SU-DHL-6 (cell line): ENCODE measurements at regions not wholly inside any gene's neighbourhood (a gene's known extent, or its start where the extent isn't known, plus 50 kb on each side); places are given as distances from the start of the nearest gene placed in this dataset.

Experiments
- H2AFZ ChIP-seq: fragments of 200-600 bp; sonication (generic); 2 replicates; pipeline ENCODE4 v1.6.1; 2014; ENCODE audit warnings: low read depth, mild to moderate bottlenecking, moderate library complexity, mixed read lengths, antibody characterized with exemption, low read length; ENCODE audit not compliant: severe bottlenecking
- H3F3A ChIP-seq: fragments of 200-600 bp; shearing (Covaris generic); 2 replicates; pipeline ENCODE4 v1.6.0; 2016; ENCODE audit warnings: antibody characterized with exemption, mild to moderate bottlenecking; ENCODE audit not compliant: insufficient read depth
- H3K27ac ChIP-seq: fragments of 200-600 bp; sonication (generic); 2 replicates; pipeline ENCODE4 v1.5.1; 2016; ENCODE audit warnings: low read depth, mild to moderate bottlenecking, low read length, moderate library complexity, mixed read lengths
- H3K27me3 ChIP-seq: fragments of 200-600 bp; sonication (generic), shearing (Covaris generic); 2 replicates; pipeline ENCODE4 v1.6.0; 2014; ENCODE audit warnings: mild to moderate bottlenecking, low read length
- H3K36me3 ChIP-seq: fragments of 200-600 bp; sonication (generic); 2 replicates; pipeline ENCODE4 v1.6.1; 2014; ENCODE audit warnings: mild to moderate bottlenecking, low read length, mixed read lengths
- H3K4me2 ChIP-seq: fragments of 300-600, 200-600 bp; shearing (Covaris generic), sonication (generic); 2 replicates; pipeline ENCODE4 v1.6.0; 2014; ENCODE audit warnings: low read length, low read depth, mild to moderate bottlenecking; ENCODE audit not compliant: poor library complexity, severe bottlenecking
- H3K4me3 ChIP-seq: fragments of 200-600 bp; sonication (generic); 2 replicates; pipeline ENCODE4 v1.5.1; 2014; ENCODE audit warnings: antibody characterized with exemption, low read length, mild to moderate bottlenecking, mixed read lengths; ENCODE audit not compliant: insufficient read depth, poor library complexity, severe bottlenecking
- H3K79me2 ChIP-seq: fragments of 200-600 bp; sonication (generic); 2 replicates; pipeline ENCODE4 v1.6.1; 2014; ENCODE audit warnings: mild to moderate bottlenecking, low read length, moderate library complexity; ENCODE audit not compliant: insufficient read depth
- H3K9ac ChIP-seq: fragments of 200-600 bp; sonication (generic); 2 replicates; pipeline ENCODE4 v1.7.0; 2014; ENCODE audit warnings: mild to moderate bottlenecking, low read length
- H3K9me2 ChIP-seq: fragments of 200-600 bp; sonication (generic); replicated peaks from 2 replicates; pipeline ENCODE4 v1.6.1; 2014; ENCODE audit warnings: low read length; ENCODE audit not compliant: insufficient read depth
- H3K9me3 ChIP-seq: fragments of 200-600 bp; sonication (generic); 2 replicates; pipeline ENCODE4 v1.6.1; 2014; ENCODE audit warnings: low read length, mixed read lengths; ENCODE audit not compliant: insufficient read depth
- H4K20me1 ChIP-seq: fragments of 200-600 bp; sonication (generic); 2 replicates; pipeline ENCODE4 v1.6.1; 2014; ENCODE audit warnings: low read depth, mild to moderate bottlenecking, antibody characterized with exemption, low read length, moderate library complexity, mixed read lengths
- CTCF ChIP-seq: fragments of 200-600 bp; sonication (generic); IDR thresholded peaks from one replicate; pipeline ENCODE4 v1.5.1; 2017; ENCODE audit warnings: antibody characterized with exemption, mild to moderate bottlenecking, low read length, moderate library complexity; ENCODE audit not compliant: insufficient read depth, poor library complexity, severe bottlenecking
- EZH2phosphoT487 ChIP-seq: fragments of 200-600 bp; sonication (generic), shearing (Covaris generic); conservative IDR thresholded peaks from 2 replicates; pipeline ENCODE4 v1.6.1; 2018; ENCODE audit warnings: mild to moderate bottlenecking, antibody characterized with exemption, low read length, moderate library complexity, mixed read lengths

GRCh38 chr9:103992938-103993579 is 101.0 kb upstream of the SMC2 start:
- Histone ChIP-seq H4K20me1 (no peaks in the 10 kb centered on the region), H3K36me3 (no peaks in the 10 kb centered on the region), H3K4me2 (no peak overlapping the region), H2AFZ (no peak overlapping the region), H3K27ac (no peak overlapping the region), H3K79me2 (no peaks in the 10 kb centered on the region), H3K27me3 (no peaks in the 10 kb centered on the region), H3F3A (no peaks in the 10 kb centered on the region), H3K9me2 (no peaks in the 10 kb centered on the region), H3K9me3 (no peaks in the 10 kb centered on the region), H3K4me3 (no peak overlapping the region), H3K9ac (no peak overlapping the region)
- TF ChIP-seq EZH2phosphoT487 (no peak), CTCF (no peak)

GRCh38 chr9:103997856-103998370 is 96.2 kb upstream of the SMC2 start:
- H3K36me3 ChIP-seq, result no peaks in the 10 kb centered on the region
- H3K4me3 ChIP-seq, result no peak overlapping the region
- no peak overlapping the region for H3K27ac ChIP-seq
- H3K9ac ChIP-seq, result no peak overlapping the region
- H3F3A ChIP-seq, result no peaks in the 10 kb centered on the region
- no peaks in the 10 kb centered on the region for H3K27me3 ChIP-seq
- no peaks in the 10 kb centered on the region for H3K9me2 ChIP-seq
- no peak overlapping the region for H3K4me2 ChIP-seq
- H2AFZ ChIP-seq, result no peak overlapping the region
- H3K79me2 ChIP-seq, result no peaks in the 10 kb centered on the region
- no peaks in the 10 kb centered on the region for H4K20me1 ChIP-seq
- TF ChIP-seq EZH2phosphoT487, result no peak
- TF ChIP-seq CTCF, result no peak
- no peaks in the 10 kb centered on the region for H3K9me3 ChIP-seq

- H3K9ac ChIP-seq, result no peak overlapping the region
- TF ChIP-seq CTCF (no peak), EZH2phosphoT487 (no peak)
- H3K9me3 ChIP-seq, result no peaks in the 10 kb centered on the region
- H3K27me3 ChIP-seq, result no peaks in the 10 kb centered on the region
- no peak overlapping the region for H3K4me3 ChIP-seq
- no peak overlapping the region for H2AFZ ChIP-seq
- H3K79me2 ChIP-seq, result no peaks in the 10 kb centered on the region
- no peaks in the 10 kb centered on the region for H4K20me1 ChIP-seq
- H3K9me2 ChIP-seq, result no peaks in the 10 kb centered on the region
- H3K27ac ChIP-seq, result no peak overlapping the region
- H3K4me2 ChIP-seq, result no peak overlapping the region
- no peaks in the 10 kb centered on the region for H3F3A ChIP-seq
- no peaks in the 10 kb centered on the region for H3K36me3 ChIP-seq
Measured at GRCh38 chr9:103999375-104000062, 94.6 kb upstream of the SMC2 start.
